Natural killer cell (primary cell): ENCODE measurements at regions not wholly inside any gene's neighbourhood (a gene's known extent, or its start where the extent isn't known, plus 50 kb on each side); places are given as distances from the start of the nearest gene placed in this dataset.

Experiments
- ATAC-seq, 3 donors: fragments of 150-1000 bp in 2 of 3; fragments of 200-7000 bp in 1 of 3; cut with Tn5 transposase; 1 replicate in 1 of 3; 2 replicates in 2 of 3; pipeline ENCODE4 v1.10.0; 2021; ENCODE audit warnings: mild to moderate bottlenecking in 2 of 3, moderate library complexity in 2 of 3
- DNase-seq, 2 donors: peaks; one replicate each; pipeline versions ENCODE4 v3.0.0 to v3.0.0-alpha.2; 2013 to 2021; ENCODE audit warnings: mixed read lengths in 1 of 2
- H3K27ac ChIP-seq: one replicate; pipeline ENCODE4 v1.5.1; 2013; ENCODE audit warnings: mild to moderate bottlenecking, low read length
- H3K27me3 ChIP-seq: one replicate; pipeline ENCODE4 v1.6.1; 2013; ENCODE audit warnings: low read length; ENCODE audit not compliant: control insufficient read depth, insufficient read depth
- H3K36me3 ChIP-seq: one replicate; pipeline ENCODE4 v1.6.1; 2013; ENCODE audit warnings: low read length; ENCODE audit not compliant: control insufficient read depth, insufficient read depth
- H3K4me1 ChIP-seq: one replicate; pipeline ENCODE4 v1.6.1; 2013; ENCODE audit warnings: low read length; ENCODE audit not compliant: control insufficient read depth, insufficient read depth
- H3K4me3 ChIP-seq: one replicate; pipeline ENCODE4 v1.5.1; 2013; ENCODE audit warnings: low read length
- H3K9me3 ChIP-seq: one replicate; pipeline ENCODE4 v1.6.1; 2013; ENCODE audit warnings: low read length; ENCODE audit not compliant: control insufficient read depth, insufficient read depth
- H3K27ac Mint-ChIP-seq, 2 donors: one replicate each; pipeline ENCODE4 v1.8.0; 2022; ENCODE audit warnings: mild to moderate bottlenecking in 2 of 2, mixed read lengths in 2 of 2, moderate library complexity in 1 of 2
- H3K27me3 Mint-ChIP-seq, 2 donors: one replicate each; pipeline ENCODE4 v1.8.0; 2022; ENCODE audit warnings: low read depth in 2 of 2, mixed read lengths in 2 of 2
- H3K36me3 Mint-ChIP-seq: one replicate; pipeline ENCODE4 v1.8.0; 2022; ENCODE audit warnings: mixed read lengths
- H3K4me1 Mint-ChIP-seq, 2 donors: one replicate each; pipeline ENCODE4 v1.8.0; 2022; ENCODE audit warnings: mixed read lengths in 2 of 2
- H3K4me3 Mint-ChIP-seq: one replicate; pipeline ENCODE4 v1.8.0; 2022; ENCODE audit warnings: mild to moderate bottlenecking, moderate library complexity, mixed read lengths
- H3K9me3 Mint-ChIP-seq, 2 donors: one replicate each; pipeline ENCODE4 v1.8.0; 2022; ENCODE audit warnings: mixed read lengths in 2 of 2
- CTCF ChIP-seq: fragments of 200-600 bp; IDR thresholded peaks from one replicate; pipeline ENCODE4 v1.8.0; 2022; ENCODE audit warnings: antibody characterized with exemption
- WGBS: methylation state at CpG from one replicate; pipeline ENCODE4 v1.1.7; 2013; ENCODE audit warnings: missing lambda C conversion rate; ENCODE audit not compliant: insufficient coverage; 5-methylcytosine and 5-hydroxymethylcytosine counted together
- intact Hi-C: fragments of 100-400 bp; cut with micrococcal nuclease; formaldehyde crosslinking; loops from one replicate; pipeline ENCODE4 v1.14.2; 2022

- Mint-ChIP-seq H3K9me3 (peaks cover 3 to 4% of the 10 kb centered on the region in 2 donors), H3K4me1 (no peaks in the 10 kb centered on the region), H3K4me3 (no peak overlapping the region), H3K36me3 (no peaks in the 10 kb centered on the region), H3K27ac (no peak overlapping the region), H3K27me3 (peaks cover 7 to 8% of the 10 kb centered on the region in 2 donors)
- no peaks in the 10 kb centered on the region for H3K27me3 ChIP-seq
- no peak overlapping the region for H3K4me3 ChIP-seq
- no peaks in the 10 kb centered on the region for H3K36me3 ChIP-seq
- H3K4me1 ChIP-seq = no peaks in the 10 kb centered on the region
- no peak overlapping the region for H3K27ac ChIP-seq
- DNase-seq (no peak), ATAC-seq (no peak)
- peaks cover 8% of the 10 kb centered on the region for H3K9me3 ChIP-seq
- 80% methylated on average over 7 of the region's 7 CpGs for WGBS
- intact Hi-C loops = no loop called here
- TF ChIP-seq CTCF = no peak
Observed at GRCh38 chr11:44506375-44507016, 59.0 kb upstream of the CD82 start.

GRCh38 chr11:44507491-44507890 lies 58.0 kb upstream of the CD82 start:
- DNase-seq (no peak), ATAC-seq (no peak)
- Mint-ChIP-seq H3K27me3 (peaks cover 7 to 8% of the 10 kb centered on the region in 2 donors), H3K36me3 (no peaks in the 10 kb centered on the region), H3K4me3 (no peak overlapping the region), H3K9me3 (peaks cover 3 to 4% of the 10 kb centered on the region in 2 donors), H3K4me1 (no peaks in the 10 kb centered on the region), H3K27ac (no peak overlapping the region)
- TF ChIP-seq CTCF = no peak
- H3K36me3 ChIP-seq = no peaks in the 10 kb centered on the region
- H3K9me3 ChIP-seq = peaks cover 8% of the 10 kb centered on the region
- H3K27me3 ChIP-seq = no peaks in the 10 kb centered on the region
- intact Hi-C loops = no loop called here
- no peaks in the 10 kb centered on the region for H3K4me1 ChIP-seq
- WGBS = 93% methylated on average over 3 of the region's 3 CpGs
- H3K27ac ChIP-seq = no peak overlapping the region
- no peak overlapping the region for H3K4me3 ChIP-seq

GRCh38 chr11:44507896-44508445 lies 57.5 kb upstream of the CD82 start:
- 72% methylated on average over 3 of the region's 3 CpGs for WGBS
- Histone ChIP-seq H3K4me3 (no peak overlapping the region), H3K9me3 (peaks cover 8% of the 10 kb centered on the region), H3K36me3 (no peaks in the 10 kb centered on the region), H3K27me3 (no peaks in the 10 kb centered on the region), H3K27ac (no peak overlapping the region), H3K4me1 (no peaks in the 10 kb centered on the region)
- Mint-ChIP-seq H3K36me3 (no peaks in the 10 kb centered on the region), H3K4me1 (no peaks in the 10 kb centered on the region), H3K27me3 (peaks cover 9 to 13% of the 10 kb centered on the region in 2 donors), H3K27ac (no peak overlapping the region), H3K9me3 (peaks cover 3 to 4% of the 10 kb centered on the region in 2 donors), H3K4me3 (no peak overlapping the region)
- intact Hi-C loops = no loop called here
- DNase-seq (no peak), ATAC-seq (no peak)
- TF ChIP-seq CTCF = no peak

- Mint-ChIP-seq H3K9me3 (peaks cover 3 to 4% of the 10 kb centered on the region in 2 donors), H3K4me1 (no peaks in the 10 kb centered on the region), H3K4me3 (no peak overlapping the region), H3K27me3 (peaks cover 13 to 19% of the 10 kb centered on the region in 2 donors), H3K36me3 (no peaks in the 10 kb centered on the region), H3K27ac (no peak overlapping the region)
- Histone ChIP-seq H3K36me3 (no peaks in the 10 kb centered on the region), H3K4me1 (no peaks in the 10 kb centered on the region), H3K27ac (no peak overlapping the region), H3K9me3 (peaks cover 8% of the 10 kb centered on the region), H3K27me3 (no peaks in the 10 kb centered on the region), H3K4me3 (no peak overlapping the region)
- TF ChIP-seq CTCF = no peak
- ATAC-seq = no peak
- no peak for DNase-seq
- WGBS = 68% methylated on average over 2 of the region's 5 CpGs
- intact Hi-C loops = no loop called here
Observed at GRCh38 chr11:44509296-44509695, 56.2 kb upstream of the CD82 start.
